Left cardiac atrium (tissue), 4 donors: ENCODE measurements at regions not wholly inside any gene's neighbourhood (a gene's known extent, or its start where the extent isn't known, plus 50 kb on each side); places are given as distances from the start of the nearest gene placed in this dataset.
"Not testable (repeated sequence)": the region's sequence is repeated elsewhere in the genome, so short reads cannot be mapped to it uniquely, and the experiment has no call there.

Experiments used
- ATAC-seq, 2 donors: fragments of 200-7000 bp; cut with Tn5 transposase; one replicate each; pipeline ENCODE4 v1.9.1; 2020; ENCODE audit warnings: mild to moderate bottlenecking in 2 of 2, moderate library complexity in 2 of 2
- DNase-seq: peaks from one replicate; pipeline ENCODE4 v3.0.0-alpha.2; 2020
- intact Hi-C, 2 donors: fragments of 100-400 bp; cut with DNase I; formaldehyde crosslinking; loops; one replicate each; pipeline versions ENCODE4 v1.14.1 to v1.15.1; 2022 to 2023
- donor health status: DM: no; HTN: yes; CAD: no.
- donor health status: DM: no; HTN: yes; CAD: no; lungs with severe emphysema.
- donor health status: DM: yes; HTN: yes; CAD: no.
- donor health status: Dilated cardiomyopathy.

- DNase-seq, intact Hi-C loops, ATAC-seq: not testable (repeated sequence)
These were observed 294.5 kb upstream of the NPAP1 start for GRCh38 chr15:24381103-24381502.

GRCh38 chr15:24385258-24385657, 290.3 kb upstream of the NPAP1 start:
- ATAC-seq, result not testable (repeated sequence)

GRCh38 chr15:24394303-24394702, 281.3 kb upstream of the NPAP1 start:
- no peak for ATAC-seq
- intact Hi-C loops, result no loop called here
- no peak for DNase-seq

More at GRCh38 chr15:24385258-24385657, 290.3 kb upstream of the NPAP1 start:
- intact Hi-C loops, DNase-seq: not testable (repeated sequence)

GRCh38 chr15:24412649-24413048, 262.9 kb upstream of the NPAP1 start:
- DNase-seq, intact Hi-C loops, ATAC-seq: not testable (repeated sequence)

GRCh38 chr15:24426286-24427054, 249.1 kb upstream of the NPAP1 start:
- DNase-seq, intact Hi-C loops: not testable (repeated sequence)
- peak in 1 of 2 donors; percentile 46 for ATAC-seq

GRCh38 chr15:24427055-24427400, 248.5 kb upstream of the NPAP1 start:
- ATAC-seq, result peak in 1 of 2 donors; percentile 61
- DNase-seq, intact Hi-C loops: not testable (repeated sequence)

- ATAC-seq, intact Hi-C loops, DNase-seq: not testable (repeated sequence)
These were observed 240.3 kb upstream of the NPAP1 start for GRCh38 chr15:24435075-24435820.

- intact Hi-C loops, DNase-seq, ATAC-seq: not testable (repeated sequence)
These were observed 238.3 kb upstream of the NPAP1 start for GRCh38 chr15:24437270-24437669.

GRCh38 chr15:24437735-24438134, 237.8 kb upstream of the NPAP1 start:
- DNase-seq, intact Hi-C loops, ATAC-seq: not testable (repeated sequence)

- peak in 1 of 2 donors; percentile 65 for ATAC-seq
- intact Hi-C loops, DNase-seq: not testable (repeated sequence)
These were observed 198.2 kb upstream of the NPAP1 start for GRCh38 chr15:24477107-24478025.

GRCh38 chr15:24485885-24486567, 189.5 kb upstream of the NPAP1 start:
- peak; percentile 47 to 66 for ATAC-seq
- DNase-seq, intact Hi-C loops: not testable (repeated sequence)

- intact Hi-C loops, ATAC-seq, DNase-seq: not testable (repeated sequence)
These were observed 187.2 kb upstream of the NPAP1 start for GRCh38 chr15:24488164-24488907.

GRCh38 chr15:24505216-24505615, 170.4 kb upstream of the NPAP1 start:
- ATAC-seq, DNase-seq, intact Hi-C loops: not testable (repeated sequence)

GRCh38 chr15:24509714-24510113, 165.9 kb upstream of the NPAP1 start:
- DNase-seq, intact Hi-C loops, ATAC-seq: not testable (repeated sequence)

GRCh38 chr15:24511598-24511997, 164.0 kb upstream of the NPAP1 start:
- ATAC-seq, DNase-seq, intact Hi-C loops: not testable (repeated sequence)

GRCh38 chr15:24518772-24519171, 156.8 kb upstream of the NPAP1 start:
- intact Hi-C loops, DNase-seq: not testable (repeated sequence)
- ATAC-seq, result peak in 1 of 2 donors; percentile 74

- DNase-seq, ATAC-seq, intact Hi-C loops: not testable (repeated sequence)
These were observed 144.3 kb upstream of the NPAP1 start for GRCh38 chr15:24531235-24531634.

- ATAC-seq, DNase-seq, intact Hi-C loops: not testable (repeated sequence)
These were observed 141.5 kb upstream of the NPAP1 start for GRCh38 chr15:24534032-24534431.
